HL-60 (cell line): ENCODE measurements at regions not wholly inside any gene's neighbourhood (a gene's known extent, or its start where the extent isn't known, plus 50 kb on each side); places are given as distances from the start of the nearest gene placed in this dataset.

Experiments used
- TF ChIP-seq, protein P1 (sequence below): IDR thresholded peaks from 2 replicates; pipeline ENCODE4 v1.6.1; 2012; ENCODE audit warnings: low read depth; ENCODE audit not compliant: insufficient replicate concordance
- TF ChIP-seq, protein P2 (sequence below): IDR thresholded peaks from one replicate; pipeline ENCODE4 v1.5.1; 2011; ENCODE audit warnings: low read length, control low read depth, inconsistent platforms; ENCODE audit not compliant: insufficient read depth

DNA sequence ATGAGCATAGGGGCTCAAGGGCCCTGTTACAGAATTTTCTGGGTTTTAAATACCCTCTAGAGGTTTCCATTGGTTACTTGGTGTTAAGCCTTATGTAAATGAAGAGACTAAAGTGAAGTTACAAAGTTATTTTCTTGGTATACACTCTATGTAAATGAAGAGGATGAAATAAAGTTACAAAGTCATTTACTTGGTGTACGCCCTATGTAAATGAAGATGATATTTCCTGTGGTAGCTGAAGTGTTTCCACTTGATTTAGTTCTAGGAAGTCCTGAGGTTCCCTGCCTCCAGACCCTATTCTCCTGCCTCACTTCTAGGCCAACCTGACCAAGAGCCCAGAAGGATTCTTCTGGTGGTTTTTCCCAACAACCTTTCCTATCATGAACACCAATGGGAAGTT, 126.1 kb downstream of the SPTSSA start:
- TF ChIP-seq, protein P1, sequence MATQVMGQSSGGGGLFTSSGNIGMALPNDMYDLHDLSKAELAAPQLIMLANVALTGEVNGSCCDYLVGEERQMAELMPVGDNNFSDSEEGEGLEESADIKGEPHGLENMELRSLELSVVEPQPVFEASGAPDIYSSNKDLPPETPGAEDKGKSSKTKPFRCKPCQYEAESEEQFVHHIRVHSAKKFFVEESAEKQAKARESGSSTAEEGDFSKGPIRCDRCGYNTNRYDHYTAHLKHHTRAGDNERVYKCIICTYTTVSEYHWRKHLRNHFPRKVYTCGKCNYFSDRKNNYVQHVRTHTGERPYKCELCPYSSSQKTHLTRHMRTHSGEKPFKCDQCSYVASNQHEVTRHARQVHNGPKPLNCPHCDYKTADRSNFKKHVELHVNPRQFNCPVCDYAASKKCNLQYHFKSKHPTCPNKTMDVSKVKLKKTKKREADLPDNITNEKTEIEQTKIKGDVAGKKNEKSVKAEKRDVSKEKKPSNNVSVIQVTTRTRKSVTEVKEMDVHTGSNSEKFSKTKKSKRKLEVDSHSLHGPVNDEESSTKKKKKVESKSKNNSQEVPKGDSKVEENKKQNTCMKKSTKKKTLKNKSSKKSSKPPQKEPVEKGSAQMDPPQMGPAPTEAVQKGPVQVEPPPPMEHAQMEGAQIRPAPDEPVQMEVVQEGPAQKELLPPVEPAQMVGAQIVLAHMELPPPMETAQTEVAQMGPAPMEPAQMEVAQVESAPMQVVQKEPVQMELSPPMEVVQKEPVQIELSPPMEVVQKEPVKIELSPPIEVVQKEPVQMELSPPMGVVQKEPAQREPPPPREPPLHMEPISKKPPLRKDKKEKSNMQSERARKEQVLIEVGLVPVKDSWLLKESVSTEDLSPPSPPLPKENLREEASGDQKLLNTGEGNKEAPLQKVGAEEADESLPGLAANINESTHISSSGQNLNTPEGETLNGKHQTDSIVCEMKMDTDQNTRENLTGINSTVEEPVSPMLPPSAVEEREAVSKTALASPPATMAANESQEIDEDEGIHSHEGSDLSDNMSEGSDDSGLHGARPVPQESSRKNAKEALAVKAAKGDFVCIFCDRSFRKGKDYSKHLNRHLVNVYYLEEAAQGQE = no peak
- TF ChIP-seq, protein P2, sequence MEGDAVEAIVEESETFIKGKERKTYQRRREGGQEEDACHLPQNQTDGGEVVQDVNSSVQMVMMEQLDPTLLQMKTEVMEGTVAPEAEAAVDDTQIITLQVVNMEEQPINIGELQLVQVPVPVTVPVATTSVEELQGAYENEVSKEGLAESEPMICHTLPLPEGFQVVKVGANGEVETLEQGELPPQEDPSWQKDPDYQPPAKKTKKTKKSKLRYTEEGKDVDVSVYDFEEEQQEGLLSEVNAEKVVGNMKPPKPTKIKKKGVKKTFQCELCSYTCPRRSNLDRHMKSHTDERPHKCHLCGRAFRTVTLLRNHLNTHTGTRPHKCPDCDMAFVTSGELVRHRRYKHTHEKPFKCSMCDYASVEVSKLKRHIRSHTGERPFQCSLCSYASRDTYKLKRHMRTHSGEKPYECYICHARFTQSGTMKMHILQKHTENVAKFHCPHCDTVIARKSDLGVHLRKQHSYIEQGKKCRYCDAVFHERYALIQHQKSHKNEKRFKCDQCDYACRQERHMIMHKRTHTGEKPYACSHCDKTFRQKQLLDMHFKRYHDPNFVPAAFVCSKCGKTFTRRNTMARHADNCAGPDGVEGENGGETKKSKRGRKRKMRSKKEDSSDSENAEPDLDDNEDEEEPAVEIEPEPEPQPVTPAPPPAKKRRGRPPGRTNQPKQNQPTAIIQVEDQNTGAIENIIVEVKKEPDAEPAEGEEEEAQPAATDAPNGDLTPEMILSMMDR = no peak
